ENCODE measurements at regions not wholly inside any gene's neighbourhood (a gene's known extent, or its start where the extent isn't known, plus 50 kb on each side); places are given as distances from the start of the nearest gene placed in this dataset.
"Not testable (repeated sequence)": the region's sequence is repeated elsewhere in the genome, so short reads cannot be mapped to it uniquely, and the experiment has no call there.

GRCh38 chr3:6035626-6036025, 825.3 kb upstream of the GRM7 start:
- no peak for DNase-seq
- Mint-ChIP-seq H3K4me3 (no peak overlapping the region), H3K27ac (no peak overlapping the region), H3K4me1 (no peaks in the 10 kb centered on the region), H3K9me3 (peaks cover 25% of the 10 kb centered on the region), H3K36me3 (ENCODE audit: low read depth) (no peaks in the 10 kb centered on the region), H3K27me3 (no peaks in the 10 kb centered on the region)
- CTCF ChIA-PET: no interaction called here
- POLR2A ChIA-PET: no interaction called here

- Mint-ChIP-seq H3K4me1 (no peaks in the 10 kb centered on the region), H3K9me3 (peaks cover 19% of the 10 kb centered on the region), H3K4me3 (no peak overlapping the region), H3K27ac (no peak overlapping the region), H3K27me3 (no peaks in the 10 kb centered on the region), H3K36me3 (ENCODE audit: low read depth) (no peaks in the 10 kb centered on the region)
- ChIA-PET CTCF (no interaction called here), POLR2A (no interaction called here)
- no peak for DNase-seq
Measured at GRCh38 chr3:6039971-6040370, 820.9 kb upstream of the GRM7 start.

- Mint-ChIP-seq H3K4me3 (no peak overlapping the region), H3K36me3 (ENCODE audit: low read depth) (no peaks in the 10 kb centered on the region), H3K4me1 (no peaks in the 10 kb centered on the region), H3K9me3 (peaks cover 24% of the 10 kb centered on the region), H3K27me3 (no peaks in the 10 kb centered on the region), H3K27ac (no peak overlapping the region)
- no peak for DNase-seq
- POLR2A ChIA-PET: no interaction called here
- CTCF ChIA-PET: no interaction called here
Measured at GRCh38 chr3:6041894-6042293, 819.0 kb upstream of the GRM7 start.

- CTCF ChIA-PET: no interaction called here
- Mint-ChIP-seq H3K27me3 (no peaks in the 10 kb centered on the region), H3K4me3 (no peak overlapping the region), H3K27ac (no peak overlapping the region), H3K4me1 (no peaks in the 10 kb centered on the region), H3K9me3 (peaks cover 29% of the 10 kb centered on the region), H3K36me3 (ENCODE audit: low read depth) (no peaks in the 10 kb centered on the region)
- no peak for DNase-seq
- POLR2A ChIA-PET: no interaction called here
Measured at GRCh38 chr3:6047016-6047415, 813.9 kb upstream of the GRM7 start.

- no peak for DNase-seq
- POLR2A ChIA-PET: no interaction called here
- Mint-ChIP-seq H3K27ac (no peak overlapping the region), H3K4me1 (no peaks in the 10 kb centered on the region), H3K36me3 (ENCODE audit: low read depth) (no peaks in the 10 kb centered on the region), H3K27me3 (no peaks in the 10 kb centered on the region), H3K4me3 (no peak overlapping the region), H3K9me3 (no peaks in the 10 kb centered on the region)
- CTCF ChIA-PET: no interaction called here
Measured at GRCh38 chr3:6060251-6060650, 800.7 kb upstream of the GRM7 start.

- ChIA-PET CTCF (no interaction called here), POLR2A (no interaction called here)
- DNase-seq: no peak
- Mint-ChIP-seq H3K36me3 (ENCODE audit: low read depth) (no peaks in the 10 kb centered on the region), H3K4me3 (no peak overlapping the region), H3K27ac (no peak overlapping the region), H3K9me3 (no peaks in the 10 kb centered on the region), H3K4me1 (no peaks in the 10 kb centered on the region), H3K27me3 (no peaks in the 10 kb centered on the region)
Measured at GRCh38 chr3:6062261-6063187, 798.4 kb upstream of the GRM7 start.

GRCh38 chr3:6066397-6066796, 794.5 kb upstream of the GRM7 start:
- POLR2A ChIA-PET: no interaction called here
- Mint-ChIP-seq H3K9me3 (no peaks in the 10 kb centered on the region), H3K27ac (no peak overlapping the region), H3K27me3 (no peaks in the 10 kb centered on the region), H3K36me3 (ENCODE audit: low read depth) (no peaks in the 10 kb centered on the region), H3K4me1 (no peaks in the 10 kb centered on the region), H3K4me3 (no peak overlapping the region)
- CTCF ChIA-PET: no interaction called here
- DNase-seq: no peak

GRCh38 chr3:6066868-6067578, 793.9 kb upstream of the GRM7 start:
- H3K4me3 Mint-ChIP-seq; H3K27ac Mint-ChIP-seq; H3K9me3 Mint-ChIP-seq; H3K27me3 Mint-ChIP-seq; H3K36me3 Mint-ChIP-seq (ENCODE audit: low read depth); DNase-seq; POLR2A ChIA-PET; CTCF ChIA-PET; H3K4me1 Mint-ChIP-seq: not testable (repeated sequence)

GRCh38 chr3:6074952-6075351, 786.0 kb upstream of the GRM7 start:
- ChIA-PET POLR2A (no interaction called here), CTCF (no interaction called here)
- no peaks in the 10 kb centered on the region for H3K36me3 Mint-ChIP-seq (ENCODE audit: low read depth)
- no peaks in the 10 kb centered on the region for H3K27me3 Mint-ChIP-seq
- H3K4me3 Mint-ChIP-seq: no peak overlapping the region
- peaks cover 6% of the 10 kb centered on the region for H3K9me3 Mint-ChIP-seq
- H3K27ac Mint-ChIP-seq: no peak overlapping the region
- DNase-seq: no peak
- H3K4me1 Mint-ChIP-seq: no peaks in the 10 kb centered on the region

GRCh38 chr3:6078436-6078835, 782.5 kb upstream of the GRM7 start:
- no peaks in the 10 kb centered on the region for H3K4me1 Mint-ChIP-seq
- no peaks in the 10 kb centered on the region for H3K27me3 Mint-ChIP-seq
- H3K4me3 Mint-ChIP-seq: no peak overlapping the region
- POLR2A ChIA-PET: no interaction called here
- no peak overlapping the region for H3K27ac Mint-ChIP-seq
- CTCF ChIA-PET: no interaction called here
- no peak for DNase-seq
- H3K9me3 Mint-ChIP-seq: peaks cover 7% of the 10 kb centered on the region
- no peaks in the 10 kb centered on the region for H3K36me3 Mint-ChIP-seq (ENCODE audit: low read depth)

- Mint-ChIP-seq H3K9me3 (peaks cover 11% of the 10 kb centered on the region), H3K36me3 (ENCODE audit: low read depth) (no peaks in the 10 kb centered on the region), H3K4me3 (no peak overlapping the region), H3K4me1 (no peaks in the 10 kb centered on the region), H3K27ac (no peak overlapping the region), H3K27me3 (no peaks in the 10 kb centered on the region)
- CTCF ChIA-PET: no interaction called here
- POLR2A ChIA-PET: no interaction called here
- no peak for DNase-seq
Measured at GRCh38 chr3:6079011-6079410, 781.9 kb upstream of the GRM7 start.

GRCh38 chr3:6079561-6080179, 781.2 kb upstream of the GRM7 start:
- H3K27ac Mint-ChIP-seq: no peak overlapping the region
- ChIA-PET CTCF (no interaction called here), POLR2A (no interaction called here)
- no peaks in the 10 kb centered on the region for H3K27me3 Mint-ChIP-seq
- no peaks in the 10 kb centered on the region for H3K36me3 Mint-ChIP-seq (ENCODE audit: low read depth)
- H3K4me3 Mint-ChIP-seq: no peak overlapping the region
- H3K4me1 Mint-ChIP-seq: no peaks in the 10 kb centered on the region
- peaks cover 12% of the 10 kb centered on the region for H3K9me3 Mint-ChIP-seq
- no peak for DNase-seq

DNA sequence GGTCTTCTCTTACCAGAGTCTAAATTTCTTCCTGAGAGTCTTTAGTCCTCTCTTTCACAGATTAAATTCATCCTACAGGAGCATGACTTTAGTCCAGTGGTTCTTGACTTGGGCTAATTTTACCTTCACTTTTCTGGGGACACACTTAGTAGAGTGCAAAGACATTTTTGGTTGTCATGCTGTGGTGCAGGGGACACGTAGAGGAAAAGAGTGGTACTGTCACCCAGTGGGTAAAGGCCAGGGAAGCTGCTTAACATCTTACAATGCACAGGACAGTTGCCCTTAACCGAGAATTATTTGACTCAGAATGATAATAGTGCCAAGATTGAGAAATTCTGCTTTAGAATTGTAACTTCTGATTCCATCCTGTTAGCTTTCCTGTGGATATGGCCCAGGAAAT, 772.5 kb upstream of the GRM7 start:
- no peaks in the 10 kb centered on the region for H3K27me3 Mint-ChIP-seq
- ChIA-PET POLR2A (no interaction called here), CTCF (no interaction called here)
- no peak for DNase-seq
- no peaks in the 10 kb centered on the region for H3K36me3 Mint-ChIP-seq (ENCODE audit: low read depth)
- H3K9me3 Mint-ChIP-seq: peaks cover 6% of the 10 kb centered on the region
- H3K4me1 Mint-ChIP-seq: no peaks in the 10 kb centered on the region
- no peak overlapping the region for H3K27ac Mint-ChIP-seq
- H3K4me3 Mint-ChIP-seq: no peak overlapping the region
